GM18499 (cell line): ENCODE measurements at regions not wholly inside any gene's neighbourhood (a gene's known extent, or its start where the extent isn't known, plus 50 kb on each side); places are given as distances from the start of the nearest gene placed in this dataset.
"Not testable (repeated sequence)": the region's sequence is repeated elsewhere in the genome, so short reads cannot be mapped to it uniquely, and the experiment has no call there.

ENCODE experiments used
- ATAC-seq: cut with Tn5 transposase; IDR thresholded peaks from one replicate; pipeline ENCODE4 v1.9.1; 2021; ENCODE audit warnings: moderate number of reproducible peaks; ENCODE audit not compliant: insufficient read depth, unreplicated experiment

- no peak for ATAC-seq
Measured at GRCh38 chrX:124426288-124427169, 80.2 kb downstream of the SH2D1A start.

GRCh38 chrX:124433186-124433585 lies 86.8 kb downstream of the SH2D1A start:
- no peak for ATAC-seq

- no peak for ATAC-seq
Measured at GRCh38 chrX:124435616-124436015, 89.3 kb downstream of the SH2D1A start.

GRCh38 chrX:124440695-124441094 lies 94.3 kb downstream of the SH2D1A start:
- ATAC-seq = no peak

- ATAC-seq = no peak
Measured at GRCh38 chrX:124441971-124442590, 95.7 kb downstream of the SH2D1A start.

GRCh38 chrX:124455966-124456365 lies 109.6 kb downstream of the SH2D1A start:
- ATAC-seq = no peak

- ATAC-seq = not testable (repeated sequence)
Measured at GRCh38 chrX:124459851-124460250, 113.5 kb downstream of the SH2D1A start.

- no peak for ATAC-seq
Measured at GRCh38 chrX:124462931-124463330, 116.6 kb downstream of the SH2D1A start.

GRCh38 chrX:124467202-124467601 lies 120.8 kb downstream of the SH2D1A start:
- no peak for ATAC-seq

GRCh38 chrX:124475358-124475757 lies 129.0 kb downstream of the SH2D1A start:
- ATAC-seq = no peak

GRCh38 chrX:124476562-124476961 lies 130.2 kb downstream of the SH2D1A start:
- ATAC-seq = no peak

GRCh38 chrX:124478046-124478445 lies 131.7 kb downstream of the SH2D1A start:
- ATAC-seq = no peak

GRCh38 chrX:124488412-124489161 lies 142.2 kb downstream of the SH2D1A start:
- ATAC-seq = peak; percentile 77

- no peak for ATAC-seq
Measured at GRCh38 chrX:124493984-124494383, 147.6 kb downstream of the SH2D1A start.

GRCh38 chrX:124497386-124497785 lies 151.0 kb downstream of the SH2D1A start:
- no peak for ATAC-seq

- ATAC-seq = no peak
Measured at GRCh38 chrX:124501586-124501985, 155.2 kb downstream of the SH2D1A start.

GRCh38 chrX:124502166-124502565 lies 155.8 kb downstream of the SH2D1A start:
- ATAC-seq = no peak

- ATAC-seq = no peak
Measured at GRCh38 chrX:124502599-124502998, 156.2 kb downstream of the SH2D1A start.

GRCh38 chrX:124504111-124504983 lies 158.0 kb downstream of the SH2D1A start:
- peak; percentile 72 for ATAC-seq

GRCh38 chrX:124506066-124506465 lies 159.7 kb downstream of the SH2D1A start:
- no peak for ATAC-seq
